ENCODE measurements at regions not wholly inside any gene's neighbourhood (a gene's known extent, or its start where the extent isn't known, plus 50 kb on each side); places are given as distances from the start of the nearest gene placed in this dataset.

DNA sequence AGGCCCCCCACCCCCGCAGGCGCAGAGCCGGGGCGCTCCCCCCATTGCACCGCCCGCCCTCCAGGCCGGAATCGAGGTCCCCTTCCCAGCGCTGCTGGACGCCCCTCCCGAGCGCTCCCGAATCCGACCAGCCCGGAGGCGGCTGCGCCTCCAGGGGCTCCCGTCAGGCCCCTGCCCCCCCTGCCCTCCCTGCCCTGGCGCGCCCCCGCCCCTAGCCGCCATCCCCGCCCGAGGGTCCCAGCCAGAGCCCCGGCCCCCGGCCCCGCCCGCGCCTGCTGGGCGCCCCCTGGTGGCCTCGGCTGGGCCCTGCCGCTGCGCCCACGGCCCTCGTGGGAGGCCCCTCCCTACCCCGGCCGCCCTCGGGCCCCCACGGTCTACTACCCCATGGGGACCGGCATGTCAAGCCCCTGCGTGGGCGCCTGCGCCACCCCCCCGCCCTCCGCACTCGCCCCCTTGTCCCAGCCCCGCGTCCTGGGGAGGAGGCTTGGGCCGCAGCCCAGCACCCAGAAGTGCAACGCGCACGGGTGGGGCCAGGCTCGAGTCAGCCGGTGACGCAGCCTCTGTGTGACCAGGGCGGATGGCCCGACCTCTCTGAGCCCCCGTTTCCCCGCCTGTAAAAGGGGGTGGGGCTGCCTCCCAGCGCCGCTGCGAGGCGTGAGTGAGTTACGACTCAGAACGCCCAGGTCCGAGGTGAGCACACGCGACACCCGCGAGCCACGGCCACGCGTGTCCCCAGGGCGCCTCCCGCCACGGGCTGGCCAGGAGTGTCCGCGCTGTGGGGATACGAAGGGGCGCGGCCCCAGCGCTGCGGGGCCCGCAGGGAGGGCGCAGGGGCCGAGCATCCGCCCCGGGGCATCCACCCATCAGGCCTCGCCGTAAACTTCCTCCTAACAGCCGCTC lies 104.9 kb downstream of the FAM53A start:
- DNase-seq (peak; percentile 65 to 82 (median 78)), ATAC-seq (peak; percentile 38 to 52 (median 46))
- TF ChIP-seq, protein P1, sequence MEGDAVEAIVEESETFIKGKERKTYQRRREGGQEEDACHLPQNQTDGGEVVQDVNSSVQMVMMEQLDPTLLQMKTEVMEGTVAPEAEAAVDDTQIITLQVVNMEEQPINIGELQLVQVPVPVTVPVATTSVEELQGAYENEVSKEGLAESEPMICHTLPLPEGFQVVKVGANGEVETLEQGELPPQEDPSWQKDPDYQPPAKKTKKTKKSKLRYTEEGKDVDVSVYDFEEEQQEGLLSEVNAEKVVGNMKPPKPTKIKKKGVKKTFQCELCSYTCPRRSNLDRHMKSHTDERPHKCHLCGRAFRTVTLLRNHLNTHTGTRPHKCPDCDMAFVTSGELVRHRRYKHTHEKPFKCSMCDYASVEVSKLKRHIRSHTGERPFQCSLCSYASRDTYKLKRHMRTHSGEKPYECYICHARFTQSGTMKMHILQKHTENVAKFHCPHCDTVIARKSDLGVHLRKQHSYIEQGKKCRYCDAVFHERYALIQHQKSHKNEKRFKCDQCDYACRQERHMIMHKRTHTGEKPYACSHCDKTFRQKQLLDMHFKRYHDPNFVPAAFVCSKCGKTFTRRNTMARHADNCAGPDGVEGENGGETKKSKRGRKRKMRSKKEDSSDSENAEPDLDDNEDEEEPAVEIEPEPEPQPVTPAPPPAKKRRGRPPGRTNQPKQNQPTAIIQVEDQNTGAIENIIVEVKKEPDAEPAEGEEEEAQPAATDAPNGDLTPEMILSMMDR (IDR thresholded peaks at IDR 0.05), result peak; percentile 33 to 61 (median 48)
- TF ChIP-seq POLR2A (IDR thresholded peaks at IDR 0.05), result peak; percentile 27
- Histone ChIP-seq H3K36me3 (no peaks in the 10 kb centered on the region), H3K27ac (peak overlapping the region; percentile 34 to 52 (median 38)), H3K9me3 (no peaks in the 10 kb centered on the region), H3K4me1 (peaks cover 0 to 11% (median 0%) of the 10 kb centered on the region in 4 donors), H3K27me3 (no peaks in the 10 kb centered on the region), H3K4me3 (peak overlapping the region; percentile 37 to 50 (median 46))
- intact Hi-C loops (cut with DNase I), result no loop called here
- 5% methylated on average over 13 of the region's 91 CpGs for WGBS (ENCODE audit: insufficient coverage, low coverage, low lambda C conversion rate, missing lambda C conversion rate)

DNA sequence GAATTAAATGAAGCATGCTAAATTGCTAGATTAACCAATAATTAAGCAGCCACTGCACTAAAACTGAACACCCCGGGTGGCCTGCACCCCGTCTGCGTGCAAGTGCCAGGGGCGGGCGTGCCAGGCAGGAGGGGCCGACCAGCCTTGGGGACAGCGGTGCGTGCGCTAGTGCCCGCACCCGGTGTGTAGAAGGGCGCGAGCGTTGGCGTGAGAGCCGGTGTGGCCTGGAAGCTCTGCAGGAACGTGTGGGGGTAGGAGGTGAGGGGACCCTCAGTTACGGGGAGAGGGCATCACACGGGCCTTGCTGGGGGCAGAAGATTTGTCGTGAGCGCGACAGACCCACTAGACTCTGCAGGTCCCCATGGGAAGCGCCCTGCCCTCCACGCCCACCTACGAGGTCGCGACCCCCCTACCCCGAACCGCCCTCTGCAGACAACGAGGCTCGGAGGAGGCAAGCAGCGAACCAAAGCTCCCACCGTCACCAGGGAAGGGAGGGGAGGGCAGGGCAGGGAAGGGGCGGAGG lies 105.8 kb downstream of the FAM53A start:
- DNase-seq (peak in 1 of 3 donors; percentile 55), ATAC-seq (no peak)
- Histone ChIP-seq H3K4me3 (no peak overlapping the region), H3K4me1 (peaks cover 0 to 11% (median 0%) of the 10 kb centered on the region in 4 donors), H3K27me3 (no peaks in the 10 kb centered on the region), H3K36me3 (no peaks in the 10 kb centered on the region), H3K27ac (no peak overlapping the region), H3K9me3 (no peaks in the 10 kb centered on the region)
- intact Hi-C loops (cut with DNase I), result no loop called here
- 14% methylated on average over 20 of the region's 34 CpGs for WGBS (ENCODE audit: insufficient coverage, low coverage, low lambda C conversion rate, missing lambda C conversion rate)
- TF ChIP-seq POLR2A (IDR thresholded peaks at IDR 0.05), result no peak
- TF ChIP-seq, protein P1 (IDR thresholded peaks at IDR 0.05), result no peak

DNA sequence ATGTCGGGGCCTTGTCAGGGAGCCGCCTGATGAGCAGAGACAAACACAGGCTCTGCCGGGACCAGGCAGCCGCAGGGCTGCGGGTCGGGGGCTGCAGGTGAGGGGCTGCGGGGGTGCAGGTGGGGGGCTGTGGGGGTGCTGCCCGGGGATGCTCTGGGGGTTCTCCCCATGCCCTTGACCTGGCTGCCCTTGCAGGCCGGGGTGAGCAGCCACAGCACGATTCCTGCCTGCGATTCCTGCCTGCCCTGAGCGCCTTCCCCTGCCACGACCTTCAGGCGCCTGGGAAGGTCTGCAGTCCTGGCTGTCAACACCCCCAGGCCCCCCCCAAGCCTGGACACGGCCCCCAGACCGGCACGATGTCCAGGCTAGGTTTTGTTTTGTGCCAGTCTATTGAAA lies 106.3 kb downstream of the FAM53A start:
- WGBS (ENCODE audit: insufficient coverage, low coverage, low lambda C conversion rate, missing lambda C conversion rate), result 34% methylated on average over 5 of the region's 17 CpGs
- ATAC-seq (no peak), DNase-seq (peak in 1 of 3 donors; percentile 51)
- Histone ChIP-seq H3K36me3 (no peaks in the 10 kb centered on the region), H3K4me1 (peaks cover 0 to 11% (median 0%) of the 10 kb centered on the region in 4 donors), H3K4me3 (no peak overlapping the region), H3K27ac (no peak overlapping the region), H3K9me3 (no peaks in the 10 kb centered on the region), H3K27me3 (no peaks in the 10 kb centered on the region)
- intact Hi-C loops (cut with DNase I), result no loop called here
- TF ChIP-seq, protein P1 (IDR thresholded peaks at IDR 0.05), result no peak
- TF ChIP-seq POLR2A (IDR thresholded peaks at IDR 0.05), result no peak

DNA sequence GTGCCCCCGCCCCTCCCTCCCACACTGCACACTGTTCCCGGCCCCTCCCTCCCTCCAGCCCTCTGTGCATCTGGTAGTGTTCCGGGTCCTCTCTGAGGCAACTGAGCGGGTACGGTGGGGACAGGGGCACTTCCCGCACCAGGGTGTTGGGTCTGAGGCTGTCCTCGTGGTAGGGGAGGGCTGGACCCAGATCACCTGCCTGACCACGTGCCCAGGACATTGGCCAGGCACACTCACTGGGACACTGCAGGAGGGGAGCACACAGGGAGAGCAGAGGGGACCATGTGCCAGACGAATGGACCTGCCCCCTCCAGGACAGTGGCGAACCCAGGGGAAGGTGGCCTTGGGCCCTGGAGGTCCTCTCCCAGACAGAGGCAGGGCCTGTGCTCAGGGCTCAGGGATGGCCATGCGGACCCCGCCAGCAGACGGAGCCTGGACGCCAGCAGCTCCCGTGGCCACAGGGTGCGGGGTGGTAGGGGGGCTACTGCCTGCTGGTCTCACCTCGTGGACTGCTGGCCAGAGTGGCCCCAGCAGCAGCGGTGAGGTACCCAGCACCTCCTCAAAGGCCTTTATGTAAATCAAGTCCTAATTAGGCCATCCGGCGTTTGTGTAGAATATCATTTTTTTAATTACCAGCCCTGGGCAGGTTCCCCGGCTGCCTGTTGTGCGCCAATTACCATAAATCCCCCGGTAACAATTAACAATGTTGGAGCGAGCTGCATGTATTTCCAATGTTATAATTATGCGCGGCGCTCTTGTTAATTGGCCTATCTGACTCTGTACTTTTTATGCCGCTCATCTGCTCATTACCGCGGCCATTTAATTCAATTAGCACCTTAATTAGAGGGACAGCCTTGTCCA lies 106.9 kb downstream of the FAM53A start:
- H3K4me3 ChIP-seq, result no peak overlapping the region
- intact Hi-C loops (cut with DNase I), result no loop called here
- ATAC-seq (no peak), DNase-seq (peak in 1 of 3 donors; percentile 55)
- H3K27me3 ChIP-seq, result no peaks in the 10 kb centered on the region
- H3K4me1 ChIP-seq, result peaks cover 0 to 11% (median 0%) of the 10 kb centered on the region in 4 donors
- H3K36me3 ChIP-seq, result no peaks in the 10 kb centered on the region
- TF ChIP-seq, protein P1 (IDR thresholded peaks at IDR 0.05), result no peak
- no peak for TF ChIP-seq POLR2A (IDR thresholded peaks at IDR 0.05)
- 71% methylated on average over 10 of the region's 30 CpGs for WGBS (ENCODE audit: insufficient coverage, low coverage, low lambda C conversion rate, missing lambda C conversion rate)
- no peak overlapping the region for H3K27ac ChIP-seq
- no peaks in the 10 kb centered on the region for H3K9me3 ChIP-seq

Measured in right lobe of liver (tissue), 6 donors.